Gastrocnemius medialis (tissue), 4 donors: ENCODE measurements at regions not wholly inside any gene's neighbourhood (a gene's known extent, or its start where the extent isn't known, plus 50 kb on each side); places are given as distances from the start of the nearest gene placed in this dataset.

ENCODE experiments used
- ATAC-seq, 2 donors: fragments of 150-250 bp; one replicate each; pipeline ENCODE4 v1.9.1; 2016
- DNase-seq, 2 donors: peaks; one replicate each; pipeline ENCODE4 v3.0.0-alpha.2; 2019
- H3K27ac ChIP-seq, 4 donors: fragments of 200-600 bp; sonication (generic); 1 replicate in 1 of 4; 2 replicates in 3 of 4; pipeline ENCODE4 v1.5.1; 2016 to 2018; ENCODE audit warnings: mild to moderate bottlenecking in 2 of 4, moderate library complexity in 1 of 4
- H3K27me3 ChIP-seq, 3 donors: fragments of 200-600 bp; sonication (generic) in 2 of 3; 1 replicate in 1 of 3; 2 replicates in 2 of 3; pipeline versions ENCODE4 v1.5.1 to v1.6.0; 2016 to 2019; ENCODE audit warnings: mild to moderate bottlenecking in 1 of 3, moderate library complexity in 1 of 3
- H3K36me3 ChIP-seq, 2 donors: fragments of 200-600 bp; sonication (generic) in 1 of 2; one replicate each; pipeline ENCODE4 v1.5.1; 2017 to 2018
- H3K4me1 ChIP-seq, 2 donors: fragments of 200-600 bp; sonication (generic) in 1 of 2; one replicate each; pipeline ENCODE4 v1.5.1; 2016 to 2017; ENCODE audit warnings: mild to moderate bottlenecking in 2 of 2
- H3K4me3 ChIP-seq, 4 donors: fragments of 200-600 bp; sonication (generic) in 3 of 4; 1 replicate in 1 of 4; 2 replicates in 3 of 4; pipeline ENCODE4 v1.5.1; 2016 to 2019; ENCODE audit warnings: mild to moderate bottlenecking in 2 of 4
- H3K9me3 ChIP-seq, 3 donors: fragments of 200-600 bp; sonication (generic) in 2 of 3; 1 replicate in 1 of 3; 2 replicates in 2 of 3; pipeline ENCODE4 v1.5.1; 2016 to 2019
- POLR2A ChIP-seq, 2 donors: fragments of 450-650 bp; IDR thresholded peaks; one replicate each; pipeline ENCODE4 v1.6.1; 2017; ENCODE audit warnings: antibody characterized with exemption in 2 of 2, mild to moderate bottlenecking in 2 of 2, moderate library complexity in 2 of 2
- in situ Hi-C, 4 donors: fragments of 200-750 bp; cut with MboI; loops; one replicate each; pipeline versions ENCODE4 v1.15.0 to v1.8.0; 2017; ENCODE audit warnings: low sequenced_read_pairs in 4 of 4
- intact Hi-C: fragments of 100-400 bp; cut with DNase I; formaldehyde crosslinking; loops from one replicate; pipeline ENCODE4 v1.15.1; 2023; ENCODE audit warnings: low total_unique reads
- TF ChIP-seq, protein P1 (sequence below), 5 experiments: fragments of 450-650 bp in 3 of 5; fragments of 200-600 bp in 2 of 5; sonication (generic) in 2 of 5; IDR thresholded peaks in 4 of 5; conservative IDR thresholded peaks in 1 of 5; 1 replicate in 4 of 5; 2 replicates in 1 of 5; pipeline ENCODE4 v1.5.1; 2016 to 2019; ENCODE audit warnings: antibody characterized with exemption in 5 of 5, mild to moderate bottlenecking in 3 of 5, moderate library complexity in 3 of 5

DNA sequence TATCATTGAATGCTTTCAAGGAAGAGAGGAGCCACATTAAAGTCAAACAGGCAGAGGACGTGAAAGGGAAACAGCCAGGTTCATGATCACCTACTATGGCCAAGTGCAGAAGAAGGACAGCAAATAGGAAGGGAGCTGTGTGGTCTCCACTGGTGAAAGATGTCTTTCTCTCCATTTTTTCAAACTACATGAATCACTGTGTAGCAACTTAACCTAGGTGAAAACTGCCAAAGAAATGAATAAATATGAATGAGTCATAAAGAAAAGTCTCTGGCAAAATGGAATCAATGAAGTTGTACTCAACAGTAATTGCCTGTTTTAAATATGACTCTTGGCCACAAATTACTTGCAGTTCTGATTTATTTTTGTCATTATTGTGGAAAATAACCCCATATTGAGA is 452.6 kb upstream of the PKDCC start:
- ATAC-seq (no peak), DNase-seq (no peak)
- Histone ChIP-seq H3K36me3 (no peaks in the 10 kb centered on the region), H3K4me1 (peaks cover 12 to 24% of the 10 kb centered on the region in 2 donors), H3K27ac (no peak overlapping the region), H3K27me3 (no peaks in the 10 kb centered on the region), H3K9me3 (no peaks in the 10 kb centered on the region), H3K4me3 (no peak overlapping the region)
- in situ Hi-C loops (no loop called here), intact Hi-C loops (no loop called here)
- no peak for TF ChIP-seq POLR2A (IDR thresholded peaks at IDR 0.05)
- TF ChIP-seq, protein P1, sequence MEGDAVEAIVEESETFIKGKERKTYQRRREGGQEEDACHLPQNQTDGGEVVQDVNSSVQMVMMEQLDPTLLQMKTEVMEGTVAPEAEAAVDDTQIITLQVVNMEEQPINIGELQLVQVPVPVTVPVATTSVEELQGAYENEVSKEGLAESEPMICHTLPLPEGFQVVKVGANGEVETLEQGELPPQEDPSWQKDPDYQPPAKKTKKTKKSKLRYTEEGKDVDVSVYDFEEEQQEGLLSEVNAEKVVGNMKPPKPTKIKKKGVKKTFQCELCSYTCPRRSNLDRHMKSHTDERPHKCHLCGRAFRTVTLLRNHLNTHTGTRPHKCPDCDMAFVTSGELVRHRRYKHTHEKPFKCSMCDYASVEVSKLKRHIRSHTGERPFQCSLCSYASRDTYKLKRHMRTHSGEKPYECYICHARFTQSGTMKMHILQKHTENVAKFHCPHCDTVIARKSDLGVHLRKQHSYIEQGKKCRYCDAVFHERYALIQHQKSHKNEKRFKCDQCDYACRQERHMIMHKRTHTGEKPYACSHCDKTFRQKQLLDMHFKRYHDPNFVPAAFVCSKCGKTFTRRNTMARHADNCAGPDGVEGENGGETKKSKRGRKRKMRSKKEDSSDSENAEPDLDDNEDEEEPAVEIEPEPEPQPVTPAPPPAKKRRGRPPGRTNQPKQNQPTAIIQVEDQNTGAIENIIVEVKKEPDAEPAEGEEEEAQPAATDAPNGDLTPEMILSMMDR (IDR thresholded peaks at IDR 0.05 in 4 of 5, conservative IDR thresholded peaks at IDR 0.05 in 1 of 5): no peak

DNA sequence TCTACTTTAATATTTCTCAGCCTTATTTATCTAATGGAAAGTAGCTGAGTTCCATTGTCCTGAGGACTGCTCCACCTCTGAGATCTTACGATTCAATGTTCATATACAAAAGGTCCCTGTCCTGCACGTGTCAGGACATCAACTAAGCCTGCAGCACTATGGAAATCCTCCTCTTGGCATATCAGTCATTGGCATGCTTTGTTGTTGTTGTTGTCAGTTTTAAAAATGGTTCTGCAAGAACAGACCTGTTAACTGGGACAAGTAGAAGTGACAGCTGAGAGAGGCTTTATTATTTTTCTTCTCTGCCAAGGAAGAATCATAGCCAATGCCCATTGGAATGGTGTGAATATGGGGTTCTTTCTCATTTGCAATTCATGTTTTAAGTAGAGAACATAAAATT is 450.1 kb upstream of the PKDCC start:
- H3K36me3 ChIP-seq: no peaks in the 10 kb centered on the region
- H3K9me3 ChIP-seq: no peaks in the 10 kb centered on the region
- DNase-seq: no peak
- in situ Hi-C loops: no loop called here
- H3K4me1 ChIP-seq: peaks cover 12 to 24% of the 10 kb centered on the region in 2 donors
- peak; percentile 36 to 76 for ATAC-seq
- no peak overlapping the region for H3K4me3 ChIP-seq
- H3K27me3 ChIP-seq: no peaks in the 10 kb centered on the region
- TF ChIP-seq POLR2A (IDR thresholded peaks at IDR 0.05): no peak
- TF ChIP-seq, protein P1 (IDR thresholded peaks at IDR 0.05 in 4 of 5, conservative IDR thresholded peaks at IDR 0.05 in 1 of 5): no peak
- H3K27ac ChIP-seq: peak overlapping the region; percentile 29 to 65 (median 40)
- intact Hi-C loops: no loop called here

- Histone ChIP-seq H3K4me1 (peaks cover 12 to 24% of the 10 kb centered on the region in 2 donors), H3K9me3 (no peaks in the 10 kb centered on the region), H3K36me3 (no peaks in the 10 kb centered on the region), H3K27me3 (no peaks in the 10 kb centered on the region), H3K4me3 (no peak overlapping the region), H3K27ac (peak overlapping the region; percentile 29 to 65 (median 40))
- no peak for TF ChIP-seq POLR2A (IDR thresholded peaks at IDR 0.05)
- TF ChIP-seq, protein P1 (IDR thresholded peaks at IDR 0.05 in 4 of 5, conservative IDR thresholded peaks at IDR 0.05 in 1 of 5): no peak
- in situ Hi-C loops (no loop called here), intact Hi-C loops (no loop called here)
- peak; percentile 57 to 60 for ATAC-seq
- no peak for DNase-seq
Observed at GRCh38 chr2:41598161-41598894, 449.5 kb upstream of the PKDCC start.

GRCh38 chr2:41600460-41600859 is 447.4 kb upstream of the PKDCC start:
- DNase-seq (no peak), ATAC-seq (no peak)
- H3K9me3 ChIP-seq: no peaks in the 10 kb centered on the region
- no peaks in the 10 kb centered on the region for H3K36me3 ChIP-seq
- no peak overlapping the region for H3K27ac ChIP-seq
- H3K4me3 ChIP-seq: no peak overlapping the region
- in situ Hi-C loops (no loop called here), intact Hi-C loops (no loop called here)
- TF ChIP-seq POLR2A (IDR thresholded peaks at IDR 0.05): no peak
- TF ChIP-seq, protein P1 (IDR thresholded peaks at IDR 0.05 in 4 of 5, conservative IDR thresholded peaks at IDR 0.05 in 1 of 5): no peak
- H3K27me3 ChIP-seq: no peaks in the 10 kb centered on the region
- peaks cover 12 to 24% of the 10 kb centered on the region in 2 donors for H3K4me1 ChIP-seq
